K562 (cell line): ENCODE measurements at regions not wholly inside any gene's neighbourhood (a gene's known extent, or its start where the extent isn't known, plus 50 kb on each side); places are given as distances from the start of the nearest gene placed in this dataset.

Experiments used
- ATAC-seq: fragments of 200-7000 bp; cut with Tn5 transposase; 3 replicates; pipeline ENCODE4 v1.9.1; 2020; ENCODE audit warnings: moderate library complexity
- BruUV-seq: library from RNA; stranded (reverse); fragments of 400-500 nt; replicated peaks from 2 replicates; lab custom pipeline; 2021; lab: Mats Ljungman, UMichigan
- CTCF ChIA-PET: fragments of 300-600 bp; formaldehyde crosslinking; extraction: SDS; loops from one replicate; lab custom pipeline; 2021; ENCODE audit warnings: low intra/inter-chr PET ratio; lab: Yijun Ruan, JAX
- POLR2A ChIA-PET: fragments of 300-600, 350-650 bp; sonication (Branson Sonifier 250); formaldehyde crosslinking; extraction: SDS; loops from one replicate; lab custom pipeline; 2021; ENCODE audit warnings: antibody characterized with exemption, inconsistent platforms; lab: Yijun Ruan, JAX
- DNase-seq, 4 experiments: peaks; one replicate each; pipeline versions ENCODE4 v3.0.0 to v3.0.0-alpha.2; 2011 to 2018; ENCODE audit warnings: low spot score in 3 of 4, mixed read lengths in 3 of 4; ENCODE audit errors: extremely low read depth in 1 of 4
- FAIRE-seq: peaks from 2 replicates; lab custom pipeline; 2011; peaks lifted over from hg19 to GRCh38; lab: Jason Lieb, UNC
- H2AFZ ChIP-seq: 2 replicates; pipeline ENCODE4 v1.6.0; 2011; ENCODE audit warnings: low read depth, low read length, control low read depth, inconsistent platforms
- H3K27ac ChIP-seq: fragments of 200-600 bp; 3 replicates; pipeline ENCODE4 v1.8.0; 2011; ENCODE audit warnings: low read depth, mild to moderate bottlenecking, control low read depth, inconsistent platforms, low read length, moderate library complexity, mixed read lengths; ENCODE audit errors: extremely low read depth
- H3K27me3 ChIP-seq, 2 experiments: fragments of 300-600 bp in 1 of 2; 2 replicates in 1 of 2; 3 replicates in 1 of 2; pipeline versions ENCODE4 v1.6.0 to v1.8.0; 2011; ENCODE audit warnings: inconsistent platforms in 2 of 2, low read length in 2 of 2, mild to moderate bottlenecking in 1 of 2, mixed read lengths in 1 of 2, moderate library complexity in 1 of 2; ENCODE audit not compliant: control insufficient read depth in 2 of 2, insufficient read depth in 2 of 2
- H3K36me3 ChIP-seq: fragments of 300-600 bp; 3 replicates; pipeline ENCODE4 v1.8.0; 2011; ENCODE audit warnings: mild to moderate bottlenecking, low read length, inconsistent platforms; ENCODE audit not compliant: control insufficient read depth, insufficient read depth
- H3K4me1 ChIP-seq, 2 experiments: fragments of 200-600 bp in 1 of 2; replicated peaks in 1 of 2; 2 replicates in 1 of 2; 3 replicates in 1 of 2; pipeline versions ENCODE4 v1.5.1 to v1.8.0; 2011; ENCODE audit warnings: inconsistent platforms in 2 of 2, low read length in 2 of 2, mild to moderate bottlenecking in 1 of 2, mixed read lengths in 1 of 2, moderate library complexity in 1 of 2; ENCODE audit not compliant: control insufficient read depth in 2 of 2, insufficient read depth in 2 of 2
- H3K4me2 ChIP-seq: 2 replicates; pipeline ENCODE4 v1.6.1; 2011; ENCODE audit warnings: low read length, control low read depth, inconsistent platforms, mixed read lengths; ENCODE audit not compliant: insufficient read depth
- H3K4me3 ChIP-seq: fragments of 200-600 bp; sonication (generic), shearing (Covaris generic); 2 replicates; pipeline ENCODE4 v1.5.1; 2016; ENCODE audit warnings: control low read depth, inconsistent platforms
- H3K79me2 ChIP-seq: fragments of 200-600 bp; 3 replicates; pipeline ENCODE4 v1.8.0; 2011; ENCODE audit warnings: low read length, inconsistent platforms; ENCODE audit not compliant: control insufficient read depth, insufficient read depth
- H3K9ac ChIP-seq, 2 experiments: 2 replicates each; pipeline versions ENCODE4 v1.6.0 to v1.6.1; 2011; ENCODE audit warnings: low read depth in 2 of 2, low read length in 2 of 2, control low read depth in 1 of 2, inconsistent platforms in 1 of 2, mild to moderate bottlenecking in 1 of 2, mixed read lengths in 1 of 2; ENCODE audit not compliant: insufficient read depth in 1 of 2
- H3K9me1 ChIP-seq: one replicate; pipeline ENCODE4 v1.6.0; 2011; ENCODE audit warnings: inconsistent platforms, mild to moderate bottlenecking, low read length, moderate library complexity; ENCODE audit not compliant: control insufficient read depth, insufficient read depth
- H3K9me3 ChIP-seq: replicated peaks from 2 replicates; pipeline ENCODE4 v1.5.1; 2011; ENCODE audit warnings: low read depth, low read length, inconsistent platforms; ENCODE audit not compliant: control insufficient read depth, insufficient read depth
- H4K20me1 ChIP-seq: replicated peaks from 2 replicates; pipeline ENCODE4 v1.6.1; 2011; ENCODE audit warnings: low read length, inconsistent platforms, mixed read lengths; ENCODE audit not compliant: control insufficient read depth, insufficient read depth
- RAD51 ChIP-seq: fragments of 450-650 bp; IDR thresholded peaks from 2 replicates; pipeline ENCODE4 v1.7.1; 2016; ENCODE audit warnings: low read depth, mild to moderate bottlenecking, borderline replicate concordance
- USF2 ChIP-seq: sonication (generic); formaldehyde crosslinking; IDR thresholded peaks from 2 replicates; pipeline ENCODE4 v1.5.0; 2020; ENCODE audit warnings: missing genetic modification reagents
- ZNF224 ChIP-seq: sonication (generic); formaldehyde crosslinking; IDR thresholded peaks from 2 replicates; pipeline ENCODE4 v1.8.0; 2022; ENCODE audit warnings: mild to moderate bottlenecking, missing genetic modification reagents
- WGBS: fragments of 100-300 bp; shearing (Covaris generic); methylation state at CpG from one replicate; pipeline ENCODE4 v1.1.6; 2016; ENCODE audit warnings: low coverage, mixed read lengths; ENCODE audit not compliant: insufficient coverage; ENCODE audit errors: missing lambda C conversion rate; 5-methylcytosine and 5-hydroxymethylcytosine counted together
- in situ Hi-C: fragments of 300-500 bp; cut with MboI; formaldehyde crosslinking; loops from 4 replicates; pipeline ENCODE4 v1.15.0; 2018; ENCODE audit warnings: inconsistent platforms, mixed read lengths
- intact Hi-C: fragments of 100-400 bp; cut with micrococcal nuclease; formaldehyde crosslinking; loops from 2 replicates; pipeline ENCODE4 v1.14.2; 2022
- TF ChIP-seq, protein P1 (sequence below): sonication (generic); formaldehyde crosslinking; IDR thresholded peaks from 2 replicates; pipeline ENCODE4 v1.9.0; 2022; ENCODE audit warnings: mild to moderate bottlenecking, missing genetic modification reagents

DNA sequence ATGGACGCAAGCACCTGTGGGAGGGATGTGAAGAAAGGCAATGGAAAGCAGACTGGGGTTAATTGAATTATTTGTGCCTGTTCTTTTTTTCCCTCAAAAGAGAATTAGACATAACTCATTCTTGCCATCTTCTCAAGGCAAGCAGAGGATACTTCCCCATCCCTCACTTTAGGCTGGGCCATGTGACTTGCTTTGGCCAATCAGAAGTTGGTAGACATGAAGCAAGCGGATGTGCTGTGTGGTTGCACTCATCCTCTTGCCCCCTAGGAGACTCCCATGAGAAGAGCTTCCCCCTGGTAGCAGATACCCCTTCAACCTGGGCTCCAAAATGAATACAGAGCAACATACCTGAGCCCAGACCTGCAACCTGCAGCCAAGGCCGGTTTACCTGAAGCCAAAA lies 124.4 kb upstream of the ZC3H12C start:
- peak in 3 of 4 experiments; percentile 13 to 23 (median 21) for DNase-seq
- WGBS: 47% methylated on average over 3 of the region's 3 CpGs
- no peaks in the 10 kb centered on the region; a peak in 1 of 5 replicates for H3K4me1 ChIP-seq
- H3K4me2 ChIP-seq: no peak overlapping the region
- no peaks in the 10 kb centered on the region for H3K79me2 ChIP-seq
- BruUV-seq: no TSS peak
- no peak overlapping the region for H3K27ac ChIP-seq
- no peak overlapping the region for H3K4me3 ChIP-seq
- in situ Hi-C loops: loop anchor here (25.0 kb wide), 1 partner anchor 394 kb away; no protein-coding TSS in a partner anchor
- no peaks in the 10 kb centered on the region; the same call in 1 of the 2 replicates for H3K9me3 ChIP-seq
- no peaks in the 10 kb centered on the region for H3K9me1 ChIP-seq
- POLR2A ChIA-PET: no interaction called here
- no peaks in the 10 kb centered on the region for H3K36me3 ChIP-seq
- CTCF ChIA-PET: interaction anchor here (0.7 kb wide), 1 partner anchor 1534 kb away, joined by 3 read pairs; no protein-coding TSS in a partner anchor
- H4K20me1 ChIP-seq: no peaks in the 10 kb centered on the region
- no peaks in the 10 kb centered on the region for H3K27me3 ChIP-seq
- peak; percentile 58; the same call in 2 of the 3 replicates for ATAC-seq
- H3K9ac ChIP-seq: no peak overlapping the region
- FAIRE-seq: no peak
- intact Hi-C loops: no loop called here
- no peak overlapping the region for H2AFZ ChIP-seq
- TF ChIP-seq, protein P1, sequence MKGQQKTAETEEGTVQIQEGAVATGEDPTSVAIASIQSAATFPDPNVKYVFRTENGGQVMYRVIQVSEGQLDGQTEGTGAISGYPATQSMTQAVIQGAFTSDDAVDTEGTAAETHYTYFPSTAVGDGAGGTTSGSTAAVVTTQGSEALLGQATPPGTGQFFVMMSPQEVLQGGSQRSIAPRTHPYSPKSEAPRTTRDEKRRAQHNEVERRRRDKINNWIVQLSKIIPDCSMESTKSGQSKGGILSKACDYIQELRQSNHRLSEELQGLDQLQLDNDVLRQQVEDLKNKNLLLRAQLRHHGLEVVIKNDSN (CRISPR knock-in tag): peak; percentile 83
- TF ChIP-seq RAD51 (peak; percentile 38; the same call in 1 of the 2 replicates), ZNF224 (CRISPR knock-in tag) (no peak), USF2 (CRISPR knock-in tag) (peak; percentile 79)
